Right atrium auricular region (tissue), 2 donors: ENCODE measurements at regions not wholly inside any gene's neighbourhood (a gene's known extent, or its start where the extent isn't known, plus 50 kb on each side); places are given as distances from the start of the nearest gene placed in this dataset.
"Not testable (repeated sequence)": the region's sequence is repeated elsewhere in the genome, so short reads cannot be mapped to it uniquely, and the experiment has no call there.

Experiments used
- DNase-seq: peaks from one replicate; pipeline ENCODE4 v3.0.0-alpha.2; 2019; ENCODE audit warnings: low spot score
- H3K27ac ChIP-seq, 2 donors: fragments of 200-600 bp; sonication (generic); 1 replicate in 1 of 2; 2 replicates in 1 of 2; pipeline ENCODE4 v1.5.1; 2016 to 2019
- H3K27me3 ChIP-seq, 2 donors: fragments of 200-600 bp; sonication (generic); one replicate each; pipeline versions ENCODE4 v1.5.1 to v1.6.0; 2017 to 2019
- H3K36me3 ChIP-seq: fragments of 200-600 bp; sonication (generic); one replicate; pipeline ENCODE4 v1.5.1; 2016
- H3K4me1 ChIP-seq, 2 donors: fragments of 200-600 bp; sonication (generic); one replicate each; pipeline versions ENCODE4 v1.5.1 to v1.6.0; 2017 to 2019
- H3K4me3 ChIP-seq, 2 donors: fragments of 200-600 bp; sonication (generic); 1 replicate in 1 of 2; 2 replicates in 1 of 2; pipeline ENCODE4 v1.5.1; 2017 to 2019; ENCODE audit warnings: mild to moderate bottlenecking in 1 of 2, moderate library complexity in 1 of 2
- H3K9me3 ChIP-seq, 2 donors: fragments of 200-600 bp; sonication (generic); one replicate each; pipeline ENCODE4 v1.5.1; 2019
- CTCF ChIP-seq, 2 donors: fragments of 200-600 bp; sonication (generic); IDR thresholded peaks; one replicate each; pipeline ENCODE4 v1.5.1; 2019; ENCODE audit warnings: antibody characterized with exemption in 2 of 2

GRCh38 chr10:89992575-89992974 lies 291.2 kb downstream of the KIF20B start:
- no peak for TF ChIP-seq CTCF (IDR thresholded peaks at IDR 0.05)
- Histone ChIP-seq H3K27ac (no peak overlapping the region), H3K4me1 (no peaks in the 10 kb centered on the region), H3K27me3 (no peaks in the 10 kb centered on the region), H3K9me3 (peaks cover 0 to 12% of the 10 kb centered on the region in 2 donors), H3K36me3 (no peaks in the 10 kb centered on the region), H3K4me3 (no peak overlapping the region)
- DNase-seq: no peak

- Histone ChIP-seq H3K4me1 (no peaks in the 10 kb centered on the region), H3K9me3 (peaks cover 0 to 7% of the 10 kb centered on the region in 2 donors), H3K36me3 (no peaks in the 10 kb centered on the region), H3K4me3 (no peak overlapping the region), H3K27me3 (no peaks in the 10 kb centered on the region), H3K27ac (no peak overlapping the region)
- TF ChIP-seq CTCF (IDR thresholded peaks at IDR 0.05): no peak
- no peak for DNase-seq
These were observed 305.8 kb downstream of the KIF20B start for GRCh38 chr10:90007226-90007625.

- not testable (repeated sequence) for H3K4me1 ChIP-seq, DNase-seq, H3K27me3 ChIP-seq, H3K27ac ChIP-seq, H3K9me3 ChIP-seq, H3K36me3 ChIP-seq, H3K4me3 ChIP-seq
These were observed 309.9 kb downstream of the KIF20B start for GRCh38 chr10:90011281-90011680.

GRCh38 chr10:90018819-90019218 lies 317.4 kb downstream of the KIF20B start:
- Histone ChIP-seq H3K27ac (no peak overlapping the region), H3K36me3 (no peaks in the 10 kb centered on the region), H3K4me3 (no peak overlapping the region), H3K9me3 (no peaks in the 10 kb centered on the region), H3K27me3 (no peaks in the 10 kb centered on the region), H3K4me1 (no peaks in the 10 kb centered on the region)
- no peak for TF ChIP-seq CTCF (IDR thresholded peaks at IDR 0.05)
- DNase-seq: no peak

GRCh38 chr10:90020506-90020905 lies 319.1 kb downstream of the KIF20B start:
- no peaks in the 10 kb centered on the region for H3K4me1 ChIP-seq
- TF ChIP-seq CTCF (IDR thresholded peaks at IDR 0.05): no peak
- H3K36me3 ChIP-seq: no peaks in the 10 kb centered on the region
- no peak overlapping the region for H3K27ac ChIP-seq
- DNase-seq: no peak
- no peaks in the 10 kb centered on the region for H3K27me3 ChIP-seq
- H3K9me3 ChIP-seq: no peaks in the 10 kb centered on the region
- no peak overlapping the region for H3K4me3 ChIP-seq

- Histone ChIP-seq H3K36me3 (no peaks in the 10 kb centered on the region), H3K4me3 (no peak overlapping the region), H3K27ac (no peak overlapping the region), H3K9me3 (peaks cover 0 to 4% of the 10 kb centered on the region in 2 donors), H3K4me1 (no peaks in the 10 kb centered on the region), H3K27me3 (no peaks in the 10 kb centered on the region)
- DNase-seq: no peak
- TF ChIP-seq CTCF (IDR thresholded peaks at IDR 0.05): no peak
These were observed 322.6 kb downstream of the KIF20B start for GRCh38 chr10:90023950-90024349.
